ENCODE measurements at regions not wholly inside any gene's neighbourhood (a gene's known extent, or its start where the extent isn't known, plus 50 kb on each side); places are given as distances from the start of the nearest gene placed in this dataset.
"Not testable (repeated sequence)": the region's sequence is repeated elsewhere in the genome, so short reads cannot be mapped to it uniquely, and the experiment has no call there.

GRCh38 chr7:113392841-113393540, 274.6 kb upstream of the SMIM30 start:
- no peak for DNase-seq (ENCODE audit: low read depth in 2 of 2)

- DNase-seq (ENCODE audit: low read depth in 2 of 2), result no peak
Observed at GRCh38 chr7:113392421-113392820, 274.1 kb upstream of the SMIM30 start.

GRCh38 chr7:113389112-113389646, 270.8 kb upstream of the SMIM30 start:
- DNase-seq (ENCODE audit: low read depth in 2 of 2), result no peak

GRCh38 chr7:113383638-113384037, 265.3 kb upstream of the SMIM30 start:
- no peak for DNase-seq (ENCODE audit: low read depth in 2 of 2)

GRCh38 chr7:113379746-113380145, 261.4 kb upstream of the SMIM30 start:
- no peak for DNase-seq (ENCODE audit: low read depth in 2 of 2)

- DNase-seq (ENCODE audit: low read depth in 2 of 2), result peak; percentile 10 to 14
Observed at GRCh38 chr7:113374955-113375354, 256.6 kb upstream of the SMIM30 start.

GRCh38 chr7:113373863-113374262, 255.5 kb upstream of the SMIM30 start:
- DNase-seq (ENCODE audit: low read depth in 2 of 2), result no peak

GRCh38 chr7:113371416-113372043, 253.2 kb upstream of the SMIM30 start:
- no peak for DNase-seq (ENCODE audit: low read depth in 2 of 2)

GRCh38 chr7:113370910-113371309, 252.6 kb upstream of the SMIM30 start:
- no peak for DNase-seq (ENCODE audit: low read depth in 2 of 2)

- no peak for DNase-seq (ENCODE audit: low read depth in 2 of 2)
Observed at GRCh38 chr7:113368256-113368655, 249.9 kb upstream of the SMIM30 start.

GRCh38 chr7:113367041-113367586, 248.8 kb upstream of the SMIM30 start:
- no peak for DNase-seq (ENCODE audit: low read depth in 2 of 2)

GRCh38 chr7:113366122-113366521, 247.8 kb upstream of the SMIM30 start:
- no peak for DNase-seq (ENCODE audit: low read depth in 2 of 2)

GRCh38 chr7:113349339-113349738, 231.0 kb upstream of the SMIM30 start:
- no peak for DNase-seq (ENCODE audit: low read depth in 2 of 2)

GRCh38 chr7:113339661-113340060, 221.3 kb upstream of the SMIM30 start:
- DNase-seq (ENCODE audit: low read depth in 2 of 2), result no peak

- DNase-seq (ENCODE audit: low read depth in 2 of 2), result no peak
Observed at GRCh38 chr7:113338071-113338696, 219.8 kb upstream of the SMIM30 start.

GRCh38 chr7:113336838-113337237, 218.5 kb upstream of the SMIM30 start:
- DNase-seq (ENCODE audit: low read depth in 2 of 2), result not testable (repeated sequence)

- DNase-seq (ENCODE audit: low read depth in 2 of 2), result no peak
Observed at GRCh38 chr7:113331155-113331898, 213.0 kb upstream of the SMIM30 start.

GRCh38 chr7:113321201-113321600, 202.8 kb upstream of the SMIM30 start:
- DNase-seq (ENCODE audit: low read depth in 2 of 2), result no peak

- DNase-seq (ENCODE audit: low read depth in 2 of 2), result no peak
Observed at GRCh38 chr7:113320419-113320818, 202.1 kb upstream of the SMIM30 start.

GRCh38 chr7:113314594-113314993, 196.2 kb upstream of the SMIM30 start:
- DNase-seq (ENCODE audit: low read depth in 2 of 2), result no peak

GRCh38 chr7:113308399-113308798, 190.0 kb upstream of the SMIM30 start:
- DNase-seq (ENCODE audit: low read depth in 2 of 2), result no peak

GRCh38 chr7:113307147-113307546, 188.8 kb upstream of the SMIM30 start:
- no peak for DNase-seq (ENCODE audit: low read depth in 2 of 2)

Data from fibroblast of skin of left quadriceps (primary cell).